HCT116 (cell line): ENCODE measurements at regions not wholly inside any gene's neighbourhood (a gene's known extent, or its start where the extent isn't known, plus 50 kb on each side); places are given as distances from the start of the nearest gene placed in this dataset.

Source experiments
- ATAC-seq: fragments of 200-7000 bp; cut with Tn5 transposase; 2 replicates; pipeline ENCODE4 v1.9.1; 2020; ENCODE audit warnings: mild to moderate bottlenecking, moderate library complexity
- BruUV-seq: library from RNA; stranded (reverse); fragments of 400-500 nt; replicated peaks from 2 replicates; lab custom pipeline; 2021; lab: Mats Ljungman, UMichigan
- CTCF ChIA-PET: fragments of 300-600 bp; sonication (Branson Sonifier 250); formaldehyde crosslinking; loops from one replicate; lab custom pipeline; 2021; ENCODE audit warnings: antibody characterized with exemption; lab: Charles Lee
- POLR2A ChIA-PET: fragments of 300-600, 350-600 bp; sonication (Branson Sonifier 250); formaldehyde crosslinking; loops from one replicate; lab custom pipeline; 2021; ENCODE audit warnings: antibody characterized with exemption; lab: Charles Lee
- RAD21 ChIA-PET, 2 experiments: fragments of 300-600 bp; sonication (Branson Sonifier 250); formaldehyde crosslinking; loops; one replicate each; lab custom pipeline; 2023; ENCODE audit warnings: low total read pairs in 2 of 2; ENCODE audit not compliant: uncharacterized antibody in 2 of 2, unreplicated experiment in 2 of 2, low non-redundant PET in 1 of 2; lab: Charles Lee
- DNase-seq: peaks from one replicate; pipeline ENCODE4 v3.0.0-alpha.2; 2010; ENCODE audit warnings: low read depth, low spot score
- H2AFZ ChIP-seq: fragments of 200-600 bp; shearing (Covaris generic), sonication (generic); 2 replicates; pipeline ENCODE4 v1.6.1; 2017; ENCODE audit warnings: low read depth, mixed run types, mixed read lengths, antibody characterized with exemption, low read length; ENCODE audit not compliant: poor library complexity, severe bottlenecking
- H3K27ac ChIP-seq: 2 replicates; pipeline ENCODE4 v1.5.1; 2012; ENCODE audit warnings: low read depth, low read length
- H3K27me3 ChIP-seq: fragments of 200-600 bp; sonication (generic); 2 replicates; pipeline ENCODE4 v1.6.1; 2016; ENCODE audit warnings: mixed run types, low read length, mixed read lengths; ENCODE audit not compliant: insufficient read depth
- H3K36me3 ChIP-seq, 2 experiments: fragments of 200-500 bp in 1 of 2; fragments of 200-600 bp in 1 of 2; sonication (Bioruptor generic) in 1 of 2; sonication (generic) in 1 of 2; 2 replicates each; pipeline versions ENCODE4 v1.5.1 to v1.6.1; 2014 to 2016; ENCODE audit warnings: low read length in 2 of 2, inconsistent platforms in 1 of 2, mixed read lengths in 1 of 2, mixed run types in 1 of 2; ENCODE audit not compliant: insufficient read depth in 2 of 2, control insufficient read depth in 1 of 2
- H3K4me1 ChIP-seq, 2 experiments: fragments of 200-600 bp in 1 of 2; sonication (generic) in 1 of 2; 2 replicates each; pipeline versions ENCODE4 v1.5.1 to v1.6.1; 2012 to 2017; ENCODE audit warnings: low read length in 2 of 2, inconsistent platforms in 1 of 2, mild to moderate bottlenecking in 1 of 2, mixed read lengths in 1 of 2, mixed run types in 1 of 2, moderate library complexity in 1 of 2; ENCODE audit not compliant: insufficient read depth in 2 of 2, control insufficient read depth in 1 of 2
- H3K4me2 ChIP-seq: fragments of 200-600 bp; sonication (generic); 2 replicates; pipeline ENCODE4 v1.6.1; 2017; ENCODE audit warnings: mixed run types, low read length, mixed read lengths
- H3K4me3 ChIP-seq, 2 experiments: fragments of 200-600 bp in 1 of 2; sonication (generic) in 1 of 2; replicated peaks in 1 of 2; 2 replicates each; pipeline ENCODE4 v1.5.1; 2011 to 2016; ENCODE audit warnings: low read length in 2 of 2, control low read depth in 1 of 2, low read depth in 1 of 2, mild to moderate bottlenecking in 1 of 2, mixed read lengths in 1 of 2, mixed run types in 1 of 2
- H3K79me2 ChIP-seq: fragments of 200-600 bp; sonication (generic); 2 replicates; pipeline ENCODE4 v1.6.1; 2017; ENCODE audit warnings: mild to moderate bottlenecking, mixed run types, low read length, moderate library complexity, mixed read lengths; ENCODE audit not compliant: insufficient read depth
- H3K9ac ChIP-seq: fragments of 200-600 bp; sonication (generic); 2 replicates; pipeline ENCODE4 v1.6.1; 2016; ENCODE audit warnings: low read length, mixed read lengths
- H3K9me2 ChIP-seq: fragments of 200-600 bp; sonication (generic), shearing (Covaris generic); 2 replicates; pipeline ENCODE4 v1.6.1; 2017; ENCODE audit warnings: mixed run types, mild to moderate bottlenecking, moderate library complexity; ENCODE audit not compliant: insufficient read depth
- H3K9me3 ChIP-seq, 2 experiments: fragments of 200-500 bp in 1 of 2; fragments of 200-600 bp in 1 of 2; sonication (Bioruptor generic) in 1 of 2; sonication (generic) in 1 of 2; 2 replicates each; pipeline ENCODE4 v1.6.1; 2014 to 2017; ENCODE audit warnings: low read length in 2 of 2, mixed read lengths in 2 of 2, inconsistent platforms in 1 of 2, low read depth in 1 of 2, mild to moderate bottlenecking in 1 of 2, mixed run types in 1 of 2, moderate library complexity in 1 of 2; ENCODE audit not compliant: control insufficient read depth in 1 of 2, insufficient read depth in 1 of 2
- H4K20me1 ChIP-seq: fragments of 200-600 bp; sonication (generic), shearing (Covaris generic); 2 replicates; pipeline ENCODE4 v1.6.1; 2017; ENCODE audit warnings: mixed run types, mild to moderate bottlenecking, moderate library complexity; ENCODE audit not compliant: insufficient read depth
- CBX3 ChIP-seq: IDR thresholded peaks from 2 replicates; pipeline ENCODE4 v1.6.1; 2012; ENCODE audit warnings: low read depth
- CEBPB ChIP-seq: IDR thresholded peaks from 2 replicates; pipeline ENCODE4 v1.6.1; 2012; ENCODE audit warnings: low read depth
- EGR1 ChIP-seq: IDR thresholded peaks from 2 replicates; pipeline ENCODE4 v1.6.1; 2012; ENCODE audit warnings: low read depth
- EZH2 ChIP-seq: fragments of 200-600 bp; sonication (generic); IDR thresholded peaks from 2 replicates; pipeline ENCODE4 v1.6.1; 2017; ENCODE audit warnings: antibody characterized with exemption, mixed run types
- EZH2phosphoT487 ChIP-seq: fragments of 200-600 bp; IDR thresholded peaks from 2 replicates; pipeline ENCODE4 v1.6.1; 2018; ENCODE audit warnings: antibody characterized with exemption, borderline replicate concordance
- FOSL1 ChIP-seq: IDR thresholded peaks from 2 replicates; pipeline ENCODE4 v1.6.1; 2012; ENCODE audit warnings: low read depth
- JUND ChIP-seq: IDR thresholded peaks from 2 replicates; pipeline ENCODE4 v1.6.1; 2012
- POLR2A ChIP-seq: IDR thresholded peaks from 2 replicates; pipeline ENCODE4 v1.7.0; 2011; ENCODE audit warnings: borderline replicate concordance; ENCODE audit not compliant: insufficient read depth, insufficient read length; ENCODE audit errors: extremely low read depth
- POLR2AphosphoS5 ChIP-seq: IDR thresholded peaks from 2 replicates; pipeline ENCODE4 v1.6.1; 2011; ENCODE audit warnings: mild to moderate bottlenecking, low read depth, low read length, moderate library complexity
- RAD21 ChIP-seq: IDR thresholded peaks from 2 replicates; pipeline ENCODE4 v1.6.1; 2012; ENCODE audit warnings: low read depth, mild to moderate bottlenecking
- SP1 ChIP-seq: IDR thresholded peaks from 2 replicates; pipeline ENCODE4 v1.6.1; 2012; ENCODE audit warnings: low read depth
- SRF ChIP-seq: IDR thresholded peaks from 2 replicates; pipeline ENCODE4 v1.6.1; 2012; ENCODE audit warnings: low read depth
- YY1 ChIP-seq: IDR thresholded peaks from 2 replicates; pipeline ENCODE4 v1.6.1; 2011; ENCODE audit warnings: low read length, low read depth, moderate library complexity, mild to moderate bottlenecking; ENCODE audit not compliant: insufficient replicate concordance; ENCODE audit errors: extremely low read depth
- intact Hi-C: fragments of 100-400 bp; cut with micrococcal nuclease; formaldehyde crosslinking; loops from 2 replicates; pipeline ENCODE4 v1.10.0; 2022
- TF ChIP-seq, protein P1 (sequence below), 3 experiments: fragments of 200-600 bp in 1 of 3; sonication (generic) in 1 of 3; IDR thresholded peaks in 2 of 3; conservative IDR thresholded peaks in 1 of 3; 2 replicates each; pipeline ENCODE4 v1.5.1; 2012 to 2017; ENCODE audit warnings: low read depth in 2 of 3, low read length in 2 of 3, antibody characterized with exemption in 1 of 3, borderline replicate concordance in 1 of 3, control low read depth in 1 of 3, mild to moderate bottlenecking in 1 of 3, mixed read lengths in 1 of 3, mixed run types in 1 of 3, moderate library complexity in 1 of 3; ENCODE audit not compliant: insufficient read depth in 1 of 3
- TF ChIP-seq, protein P2 (sequence below): IDR thresholded peaks from 2 replicates; pipeline ENCODE4 v1.6.1; 2012

GRCh38 chr3:102536456-102536855, 101.6 kb downstream of the ZPLD1 start:
- CTCF ChIA-PET: interaction anchor here (0.6 to 6.9 kb wide), 19 partner anchors 12 to 734 kb away, joined by 3 to 140 read pairs (median 4); no protein-coding TSS in a partner anchor
- H3K4me1 ChIP-seq: no peaks in the 10 kb centered on the region
- RAD21 ChIA-PET: interaction anchor here (0.9 to 1.4 kb wide), 9 partner anchors 299 to 723 kb away, joined by 3 to 30 read pairs (median 4); no protein-coding TSS in a partner anchor
- no peak overlapping the region for H3K9ac ChIP-seq
- ATAC-seq: peak; percentile 84
- TF ChIP-seq CBX3 (peak; percentile 30; the same call in 1 of the 2 replicates), SP1 (no peak), RAD21 (peak; percentile 76)
- TF ChIP-seq, protein P1, sequence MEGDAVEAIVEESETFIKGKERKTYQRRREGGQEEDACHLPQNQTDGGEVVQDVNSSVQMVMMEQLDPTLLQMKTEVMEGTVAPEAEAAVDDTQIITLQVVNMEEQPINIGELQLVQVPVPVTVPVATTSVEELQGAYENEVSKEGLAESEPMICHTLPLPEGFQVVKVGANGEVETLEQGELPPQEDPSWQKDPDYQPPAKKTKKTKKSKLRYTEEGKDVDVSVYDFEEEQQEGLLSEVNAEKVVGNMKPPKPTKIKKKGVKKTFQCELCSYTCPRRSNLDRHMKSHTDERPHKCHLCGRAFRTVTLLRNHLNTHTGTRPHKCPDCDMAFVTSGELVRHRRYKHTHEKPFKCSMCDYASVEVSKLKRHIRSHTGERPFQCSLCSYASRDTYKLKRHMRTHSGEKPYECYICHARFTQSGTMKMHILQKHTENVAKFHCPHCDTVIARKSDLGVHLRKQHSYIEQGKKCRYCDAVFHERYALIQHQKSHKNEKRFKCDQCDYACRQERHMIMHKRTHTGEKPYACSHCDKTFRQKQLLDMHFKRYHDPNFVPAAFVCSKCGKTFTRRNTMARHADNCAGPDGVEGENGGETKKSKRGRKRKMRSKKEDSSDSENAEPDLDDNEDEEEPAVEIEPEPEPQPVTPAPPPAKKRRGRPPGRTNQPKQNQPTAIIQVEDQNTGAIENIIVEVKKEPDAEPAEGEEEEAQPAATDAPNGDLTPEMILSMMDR (IDR thresholded peaks at IDR 0.05 in 2 of 3, conservative IDR thresholded peaks at IDR 0.05 in 1 of 3; ENCODE audit: borderline replicate concordance in 1 of 3, insufficient read depth in 1 of 3, low read depth in 2 of 3, low read length in 2 of 3): peak; percentile 34 to 63 (median 58); a peak in 5 of 6 replicates
- peak overlapping the region; percentile 45 for H3K4me2 ChIP-seq
- no peaks in the 10 kb centered on the region for H3K27me3 ChIP-seq
- intact Hi-C loops: loop anchor here (1.0 to 2.0 kb wide), 3 partner anchors 70 to 728 kb away; no protein-coding TSS in a partner anchor
- POLR2A ChIA-PET: interaction anchor here (1.2 to 1.3 kb wide), 2 partner anchors 300 to 307 kb away, joined by 3 to 6 read pairs; no protein-coding TSS in a partner anchor
- no peaks in the 10 kb centered on the region for H3K9me3 ChIP-seq
- H3K36me3 ChIP-seq: no peaks in the 10 kb centered on the region
- H4K20me1 ChIP-seq: no peaks in the 10 kb centered on the region
- no peaks in the 10 kb centered on the region for H3K9me2 ChIP-seq
- H3K27ac ChIP-seq: no peak overlapping the region
- peak overlapping the region; percentile 88 for H2AFZ ChIP-seq
- H3K4me3 ChIP-seq: no peak overlapping the region
- BruUV-seq: no TSS peak
- DNase-seq: peak; percentile 26
- H3K79me2 ChIP-seq: no peaks in the 10 kb centered on the region

DNA sequence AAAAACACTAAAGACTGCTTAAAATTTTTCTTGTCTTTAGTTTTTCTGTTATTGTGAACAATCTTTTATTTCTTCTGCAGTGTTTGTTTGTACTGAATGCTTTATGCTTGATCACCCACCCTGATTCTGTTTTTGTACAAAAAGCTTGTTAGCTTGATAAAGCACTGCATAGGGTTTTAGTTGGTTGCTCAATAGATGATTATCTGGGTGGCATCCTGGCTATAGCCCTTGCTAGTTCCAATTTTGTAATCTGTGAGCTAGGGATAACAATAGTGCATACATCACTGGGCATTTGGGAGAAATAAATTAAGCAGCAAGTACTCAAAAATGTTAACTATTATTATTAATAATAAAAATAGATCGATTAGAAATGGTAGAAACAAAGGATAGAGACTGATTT, 102.3 kb downstream of the ZPLD1 start:
- no peak for DNase-seq
- H3K4me2 ChIP-seq: peak overlapping the region; percentile 45
- intact Hi-C loops: loop anchor here (2.0 kb wide), 2 partner anchors 70 to 728 kb away; no protein-coding TSS in a partner anchor
- no TSS peak for BruUV-seq
- H3K79me2 ChIP-seq: no peaks in the 10 kb centered on the region
- no peaks in the 10 kb centered on the region for H3K4me1 ChIP-seq
- POLR2A ChIA-PET: interaction anchor here (1.3 kb wide), 1 partner anchor 308 kb away, joined by 6 read pairs; no protein-coding TSS in a partner anchor
- H3K27ac ChIP-seq: no peak overlapping the region
- no peak for ATAC-seq
- H3K9me3 ChIP-seq: no peaks in the 10 kb centered on the region
- no peaks in the 10 kb centered on the region for H3K36me3 ChIP-seq
- H3K4me3 ChIP-seq: no peak overlapping the region
- no peaks in the 10 kb centered on the region for H3K9me2 ChIP-seq
- CTCF ChIA-PET: interaction anchor here (0.6 to 6.9 kb wide), 19 partner anchors 12 to 734 kb away, joined by 3 to 140 read pairs (median 4); no protein-coding TSS in a partner anchor
- no peaks in the 10 kb centered on the region for H4K20me1 ChIP-seq
- no peak overlapping the region for H2AFZ ChIP-seq
- H3K27me3 ChIP-seq: no peaks in the 10 kb centered on the region
- H3K9ac ChIP-seq: no peak overlapping the region
- RAD21 ChIA-PET: interaction anchor here (0.9 to 1.4 kb wide), 6 partner anchors 301 to 312 kb away, joined by 3 to 30 read pairs (median 6); no protein-coding TSS in a partner anchor
- no peak for TF ChIP-seq EZH2phosphoT487
- TF ChIP-seq, protein P1 (IDR thresholded peaks at IDR 0.05 in 2 of 3, conservative IDR thresholded peaks at IDR 0.05 in 1 of 3; ENCODE audit: borderline replicate concordance in 1 of 3, insufficient read depth in 1 of 3, low read depth in 2 of 3, low read length in 2 of 3): no peak
- TF ChIP-seq CBX3: no peak
- no peak for TF ChIP-seq YY1
- TF ChIP-seq SP1: no peak
- TF ChIP-seq POLR2AphosphoS5: no peak
- TF ChIP-seq EGR1: no peak
- TF ChIP-seq EZH2: no peak
- TF ChIP-seq POLR2A: no peak
- no peak for TF ChIP-seq SRF
- TF ChIP-seq, protein P2, sequence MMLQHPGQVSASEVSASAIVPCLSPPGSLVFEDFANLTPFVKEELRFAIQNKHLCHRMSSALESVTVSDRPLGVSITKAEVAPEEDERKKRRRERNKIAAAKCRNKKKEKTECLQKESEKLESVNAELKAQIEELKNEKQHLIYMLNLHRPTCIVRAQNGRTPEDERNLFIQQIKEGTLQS: no peak
- TF ChIP-seq JUND: no peak
- TF ChIP-seq RAD21: no peak
- no peak for TF ChIP-seq FOSL1
- no peak for TF ChIP-seq CEBPB
